Gastroesophageal sphincter (tissue), 3 donors: ENCODE measurements at regions not wholly inside any gene's neighbourhood (a gene's known extent, or its start where the extent isn't known, plus 50 kb on each side); places are given as distances from the start of the nearest gene placed in this dataset.

Source experiments
- EP300 ChIP-seq: sonication (generic); formaldehyde crosslinking; IDR thresholded peaks from one replicate; pipeline ENCODE4 v1.6.1; 2017; ENCODE audit warnings: antibody characterized with exemption, mild to moderate bottlenecking
- POLR2AphosphoS5 ChIP-seq: sonication (generic); formaldehyde crosslinking; IDR thresholded peaks from one replicate; pipeline ENCODE4 v1.6.1; 2017; ENCODE audit warnings: antibody characterized with exemption
- TF ChIP-seq, protein P1 (sequence below), 4 experiments: fragments of 200-600 bp in 2 of 4; fragments of 450-650 bp in 2 of 4; sonication (generic) in 1 of 4; IDR thresholded peaks; one replicate each; pipeline ENCODE4 v1.5.1; 2017 to 2019; ENCODE audit warnings: antibody characterized with exemption in 4 of 4, mild to moderate bottlenecking in 2 of 4, moderate library complexity in 2 of 4

- TF ChIP-seq, protein P1, sequence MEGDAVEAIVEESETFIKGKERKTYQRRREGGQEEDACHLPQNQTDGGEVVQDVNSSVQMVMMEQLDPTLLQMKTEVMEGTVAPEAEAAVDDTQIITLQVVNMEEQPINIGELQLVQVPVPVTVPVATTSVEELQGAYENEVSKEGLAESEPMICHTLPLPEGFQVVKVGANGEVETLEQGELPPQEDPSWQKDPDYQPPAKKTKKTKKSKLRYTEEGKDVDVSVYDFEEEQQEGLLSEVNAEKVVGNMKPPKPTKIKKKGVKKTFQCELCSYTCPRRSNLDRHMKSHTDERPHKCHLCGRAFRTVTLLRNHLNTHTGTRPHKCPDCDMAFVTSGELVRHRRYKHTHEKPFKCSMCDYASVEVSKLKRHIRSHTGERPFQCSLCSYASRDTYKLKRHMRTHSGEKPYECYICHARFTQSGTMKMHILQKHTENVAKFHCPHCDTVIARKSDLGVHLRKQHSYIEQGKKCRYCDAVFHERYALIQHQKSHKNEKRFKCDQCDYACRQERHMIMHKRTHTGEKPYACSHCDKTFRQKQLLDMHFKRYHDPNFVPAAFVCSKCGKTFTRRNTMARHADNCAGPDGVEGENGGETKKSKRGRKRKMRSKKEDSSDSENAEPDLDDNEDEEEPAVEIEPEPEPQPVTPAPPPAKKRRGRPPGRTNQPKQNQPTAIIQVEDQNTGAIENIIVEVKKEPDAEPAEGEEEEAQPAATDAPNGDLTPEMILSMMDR (IDR thresholded peaks at IDR 0.05): no peak
- TF ChIP-seq POLR2AphosphoS5 (no peak), EP300 (no peak)
Observed at GRCh38 chr6:44522871-44523270, 135.4 kb downstream of the CDC5L start.
